Thymus (tissue), 11 donors: ENCODE measurements at regions not wholly inside any gene's neighbourhood (a gene's known extent, or its start where the extent isn't known, plus 50 kb on each side); places are given as distances from the start of the nearest gene placed in this dataset.

Experiments
- DNase-seq, 9 donors: peaks; one replicate each; pipeline ENCODE4 v3.0.0-alpha.2; 2013; ENCODE audit warnings: low spot score in 9 of 9, low read depth in 6 of 9, missing footprints in 1 of 9
- H3K27ac ChIP-seq, 2 donors: one replicate each; pipeline ENCODE4 v1.5.1; 2013; ENCODE audit warnings: control low read depth in 1 of 2, low read depth in 1 of 2, low read length in 1 of 2, mild to moderate bottlenecking in 1 of 2, moderate library complexity in 1 of 2
- H3K27me3 ChIP-seq, 2 donors: one replicate each; pipeline ENCODE4 v1.5.1; 2013; ENCODE audit warnings: low read length in 1 of 2; ENCODE audit not compliant: control insufficient read depth in 2 of 2, insufficient read depth in 1 of 2
- H3K36me3 ChIP-seq, 2 donors: one replicate each; pipeline ENCODE4 v1.5.1; 2013; ENCODE audit warnings: low read length in 1 of 2, mild to moderate bottlenecking in 1 of 2, moderate library complexity in 1 of 2; ENCODE audit not compliant: control insufficient read depth in 2 of 2, insufficient read depth in 2 of 2
- H3K4me1 ChIP-seq, 2 donors: one replicate each; pipeline ENCODE4 v1.5.1; 2013; ENCODE audit warnings: low read length in 2 of 2; ENCODE audit not compliant: control insufficient read depth in 2 of 2, insufficient read depth in 2 of 2
- H3K4me3 ChIP-seq, 2 donors: one replicate each; pipeline ENCODE4 v1.5.1; 2013; ENCODE audit warnings: low read length in 2 of 2, control low read depth in 1 of 2, mild to moderate bottlenecking in 1 of 2
- H3K9me3 ChIP-seq, 2 donors: one replicate each; pipeline ENCODE4 v1.5.1; 2013; ENCODE audit warnings: low read length in 1 of 2, mild to moderate bottlenecking in 1 of 2; ENCODE audit not compliant: control insufficient read depth in 2 of 2, insufficient read depth in 1 of 2
- WGBS: extraction: QIAGEN DNeasy Blood & Tissue Kit; methylation state at CpG from one replicate; pipeline ENCODE4 v1.1.7; 2013; 5-methylcytosine and 5-hydroxymethylcytosine counted together
- donor health status: healthy.

DNA sequence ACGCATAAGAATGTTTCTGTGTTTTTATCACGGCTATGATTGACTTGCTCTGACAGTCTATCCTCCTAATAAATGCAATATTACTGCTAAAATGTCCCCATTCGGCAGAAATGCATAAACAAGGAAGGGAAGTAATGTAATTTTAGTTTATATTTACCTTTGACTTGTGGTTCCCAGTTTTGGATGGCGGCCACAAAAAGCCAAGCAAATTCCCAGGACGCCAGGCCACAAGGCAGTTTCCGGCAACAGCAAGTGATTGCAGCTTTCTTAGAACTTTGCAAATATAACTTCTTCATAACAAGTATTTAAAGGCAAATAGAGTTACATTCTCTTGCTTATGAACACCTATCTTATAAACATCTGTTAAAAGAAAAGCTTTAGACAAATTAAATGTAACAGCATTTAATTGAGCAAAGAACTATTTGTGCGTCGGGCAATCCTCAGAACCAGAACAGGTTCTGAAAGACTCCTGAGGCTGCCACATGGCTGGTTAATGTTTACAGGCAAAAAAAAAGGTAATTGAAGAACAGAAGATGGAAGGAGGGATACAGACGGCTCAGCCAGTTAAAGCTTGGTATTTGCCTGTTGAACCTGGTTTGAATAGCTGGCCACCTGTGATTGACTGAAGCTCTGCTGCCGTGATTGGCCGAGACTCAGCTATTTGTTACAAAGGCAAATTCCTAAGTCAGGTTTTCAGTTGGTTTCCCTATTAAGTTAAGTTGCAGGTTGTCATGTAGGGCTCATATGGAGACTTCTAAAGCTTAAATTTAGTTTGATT, 80.8 kb downstream of the C21orf91 start:
- Histone ChIP-seq H3K27ac (no peak overlapping the region), H3K27me3 (no peaks in the 10 kb centered on the region), H3K4me3 (no peak overlapping the region), H3K36me3 (no peaks in the 10 kb centered on the region), H3K9me3 (no peaks in the 10 kb centered on the region), H3K4me1 (no peaks in the 10 kb centered on the region)
- 94% methylated on average over 11 of the region's 11 CpGs for WGBS
- DNase-seq, result no peak

DNA sequence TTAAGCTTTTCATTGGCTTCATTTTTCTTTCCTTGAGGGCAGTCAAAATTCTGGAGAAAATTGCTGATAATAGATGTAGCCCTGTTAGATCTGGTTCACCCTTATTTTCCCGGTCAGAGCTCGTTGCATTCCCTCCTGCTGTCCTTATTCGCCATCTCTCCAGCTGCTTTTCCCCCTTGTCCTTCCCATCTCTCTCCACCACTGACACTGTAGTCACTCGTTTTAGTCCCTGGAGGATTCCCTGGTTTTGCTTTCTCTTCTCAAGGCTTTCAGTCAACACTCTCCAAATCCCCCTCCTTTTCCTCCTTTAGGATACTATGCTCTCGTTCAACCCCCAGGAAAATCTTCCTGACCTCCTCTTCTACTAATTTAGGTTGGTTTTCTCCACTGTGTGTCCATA, 83.1 kb downstream of the C21orf91 start:
- Histone ChIP-seq H3K4me3 (no peak overlapping the region), H3K27ac (no peak overlapping the region), H3K4me1 (no peaks in the 10 kb centered on the region), H3K36me3 (no peaks in the 10 kb centered on the region), H3K9me3 (no peaks in the 10 kb centered on the region), H3K27me3 (no peaks in the 10 kb centered on the region)
- DNase-seq, result no peak
- 95% methylated on average over 5 of the region's 5 CpGs for WGBS

DNA sequence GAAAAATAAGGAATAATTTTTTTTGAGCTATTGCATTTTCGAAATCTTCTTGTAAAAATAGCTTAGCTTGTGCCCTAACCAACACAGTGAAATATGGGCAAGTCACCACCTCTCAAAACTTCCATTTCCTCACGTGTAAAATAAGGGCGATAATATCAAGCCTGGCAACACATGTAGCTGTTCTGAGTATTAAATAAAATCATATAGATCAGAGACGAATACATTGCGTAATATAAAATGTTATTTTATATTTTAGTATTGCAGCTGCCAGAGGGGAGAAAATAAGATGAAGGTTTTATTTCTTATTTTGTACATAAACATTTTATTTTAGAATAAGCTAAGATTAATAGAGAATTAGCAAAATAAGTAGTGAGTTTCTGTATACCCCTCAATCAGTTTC, 85.9 kb downstream of the C21orf91 start:
- no peak for DNase-seq
- WGBS, result 95% methylated on average over 5 of the region's 5 CpGs
- no peaks in the 10 kb centered on the region for H3K4me1 ChIP-seq
- no peaks in the 10 kb centered on the region for H3K9me3 ChIP-seq
- no peaks in the 10 kb centered on the region for H3K27me3 ChIP-seq
- no peak overlapping the region for H3K27ac ChIP-seq
- no peaks in the 10 kb centered on the region for H3K36me3 ChIP-seq
- H3K4me3 ChIP-seq, result no peak overlapping the region

DNA sequence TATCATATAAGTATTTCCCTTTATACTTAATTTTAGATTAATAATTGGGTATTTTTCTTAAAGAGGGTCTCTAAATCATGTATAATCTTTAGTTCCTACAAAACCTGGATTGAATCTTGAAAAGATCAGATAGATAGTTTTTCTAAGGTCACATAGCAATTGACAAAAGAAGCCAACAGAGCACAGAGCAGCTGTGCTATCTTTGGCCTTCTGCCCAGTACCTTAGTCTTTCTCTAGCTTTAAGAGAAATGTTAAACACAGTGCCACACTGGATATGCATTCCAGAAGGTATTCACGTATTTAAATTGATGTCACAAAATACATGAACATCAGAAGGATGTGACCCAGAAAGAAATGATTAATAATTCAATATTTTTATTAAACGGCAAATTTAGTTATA, 86.8 kb downstream of the C21orf91 start:
- Histone ChIP-seq H3K36me3 (no peaks in the 10 kb centered on the region), H3K27ac (no peak overlapping the region), H3K9me3 (no peaks in the 10 kb centered on the region), H3K27me3 (no peaks in the 10 kb centered on the region), H3K4me3 (no peak overlapping the region), H3K4me1 (no peaks in the 10 kb centered on the region)
- WGBS, result 92% methylated on average over 2 of the region's 2 CpGs
- DNase-seq, result peak in 1 of 9 donors; percentile 14

DNA sequence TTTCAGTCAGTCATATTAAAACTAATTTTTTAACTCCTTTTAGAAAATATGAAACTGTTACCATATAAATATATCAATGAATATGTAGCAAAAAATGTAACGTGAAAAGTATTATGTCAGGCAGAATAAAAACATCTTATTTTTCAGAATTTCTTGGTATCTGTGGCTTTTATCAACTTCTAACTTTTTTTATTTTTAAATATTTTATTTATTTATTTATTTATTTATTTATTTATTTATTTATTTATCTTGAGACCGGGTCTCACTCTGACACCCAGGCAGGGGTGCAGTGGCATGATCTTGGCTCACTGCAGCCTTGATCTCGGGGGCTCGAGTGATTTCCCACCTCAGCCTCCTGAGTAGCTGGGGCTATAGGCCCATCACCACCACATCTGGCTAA, 87.6 kb downstream of the C21orf91 start:
- Histone ChIP-seq H3K27me3 (no peaks in the 10 kb centered on the region), H3K36me3 (no peaks in the 10 kb centered on the region), H3K4me1 (no peaks in the 10 kb centered on the region), H3K9me3 (no peaks in the 10 kb centered on the region), H3K27ac (no peak overlapping the region), H3K4me3 (no peak overlapping the region)
- 95% methylated on average over 4 of the region's 4 CpGs for WGBS
- DNase-seq, result no peak

DNA sequence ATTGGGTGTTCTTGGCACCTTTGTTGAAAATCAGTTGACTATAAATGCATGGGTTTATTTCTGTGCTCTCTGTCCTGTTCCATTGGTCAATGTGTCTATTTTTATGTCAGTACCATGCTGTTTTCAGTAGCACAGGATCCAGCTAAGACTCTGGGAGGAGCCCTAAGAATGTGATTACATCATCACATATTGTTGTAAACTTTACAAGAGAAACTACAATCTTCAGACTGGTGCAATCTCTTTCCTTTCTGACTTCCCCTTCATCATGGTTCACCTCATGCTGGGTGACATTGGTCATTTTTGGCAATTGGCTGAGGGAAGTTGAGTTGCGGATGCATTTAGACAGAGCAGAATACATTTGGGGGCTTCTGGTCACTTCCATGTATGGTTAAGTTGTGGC, 88.4 kb downstream of the C21orf91 start:
- no peaks in the 10 kb centered on the region for H3K27me3 ChIP-seq
- no peak overlapping the region for H3K4me3 ChIP-seq
- H3K9me3 ChIP-seq, result no peaks in the 10 kb centered on the region
- H3K36me3 ChIP-seq, result no peaks in the 10 kb centered on the region
- H3K27ac ChIP-seq, result no peak overlapping the region
- H3K4me1 ChIP-seq, result no peaks in the 10 kb centered on the region
- no peak for DNase-seq
- WGBS, result 100% methylated on average over 1 of the region's 1 CpG

DNA sequence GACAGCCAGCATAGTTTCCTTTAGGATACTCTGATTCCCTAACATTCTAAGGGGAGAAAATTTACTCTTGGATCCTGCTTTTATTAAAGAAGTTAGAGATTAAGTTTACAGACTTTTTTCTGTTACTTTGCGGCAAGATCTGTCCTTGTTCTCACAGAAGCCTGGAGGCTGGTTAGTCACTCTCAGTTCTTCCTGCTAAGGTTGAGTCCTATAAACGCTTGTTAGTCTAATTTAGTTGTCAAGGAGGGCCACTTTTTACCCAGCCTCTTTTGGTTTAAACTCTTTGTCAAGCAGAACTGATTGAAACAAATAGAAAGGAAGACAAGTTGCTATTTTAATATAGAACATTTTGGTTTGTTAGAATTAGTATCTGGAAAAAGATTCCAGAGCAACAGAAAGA, 89.7 kb downstream of the C21orf91 start:
- Histone ChIP-seq H3K27me3 (no peaks in the 10 kb centered on the region), H3K4me3 (no peak overlapping the region), H3K27ac (no peak overlapping the region), H3K36me3 (no peaks in the 10 kb centered on the region), H3K9me3 (no peaks in the 10 kb centered on the region), H3K4me1 (no peaks in the 10 kb centered on the region)
- no peak for DNase-seq
- WGBS, result 97% methylated on average over 2 of the region's 2 CpGs

DNA sequence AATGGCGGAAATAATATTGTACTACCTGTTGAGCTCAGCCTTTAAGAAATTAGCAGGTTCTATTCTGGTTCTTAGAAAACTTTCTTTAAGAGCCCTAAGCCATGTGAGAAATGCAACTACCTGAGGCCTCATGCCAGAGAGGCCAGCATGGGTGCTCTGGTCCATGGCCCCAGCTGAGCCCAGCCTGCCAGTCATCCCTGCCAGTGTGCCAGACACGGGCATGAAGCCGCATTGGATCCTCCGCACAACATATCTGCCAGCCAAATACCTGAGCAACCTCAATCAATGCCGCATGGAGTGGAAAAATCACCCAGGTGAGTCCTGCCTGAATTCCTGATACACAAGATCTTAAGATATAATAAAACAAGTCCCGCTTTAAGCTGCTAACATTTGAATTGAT, 91.8 kb downstream of the C21orf91 start:
- DNase-seq, result no peak
- no peaks in the 10 kb centered on the region for H3K9me3 ChIP-seq
- no peaks in the 10 kb centered on the region for H3K4me1 ChIP-seq
- H3K36me3 ChIP-seq, result no peaks in the 10 kb centered on the region
- 63% methylated on average over 6 of the region's 6 CpGs for WGBS
- H3K27me3 ChIP-seq, result no peaks in the 10 kb centered on the region
- no peak overlapping the region for H3K27ac ChIP-seq
- H3K4me3 ChIP-seq, result no peak overlapping the region

DNA sequence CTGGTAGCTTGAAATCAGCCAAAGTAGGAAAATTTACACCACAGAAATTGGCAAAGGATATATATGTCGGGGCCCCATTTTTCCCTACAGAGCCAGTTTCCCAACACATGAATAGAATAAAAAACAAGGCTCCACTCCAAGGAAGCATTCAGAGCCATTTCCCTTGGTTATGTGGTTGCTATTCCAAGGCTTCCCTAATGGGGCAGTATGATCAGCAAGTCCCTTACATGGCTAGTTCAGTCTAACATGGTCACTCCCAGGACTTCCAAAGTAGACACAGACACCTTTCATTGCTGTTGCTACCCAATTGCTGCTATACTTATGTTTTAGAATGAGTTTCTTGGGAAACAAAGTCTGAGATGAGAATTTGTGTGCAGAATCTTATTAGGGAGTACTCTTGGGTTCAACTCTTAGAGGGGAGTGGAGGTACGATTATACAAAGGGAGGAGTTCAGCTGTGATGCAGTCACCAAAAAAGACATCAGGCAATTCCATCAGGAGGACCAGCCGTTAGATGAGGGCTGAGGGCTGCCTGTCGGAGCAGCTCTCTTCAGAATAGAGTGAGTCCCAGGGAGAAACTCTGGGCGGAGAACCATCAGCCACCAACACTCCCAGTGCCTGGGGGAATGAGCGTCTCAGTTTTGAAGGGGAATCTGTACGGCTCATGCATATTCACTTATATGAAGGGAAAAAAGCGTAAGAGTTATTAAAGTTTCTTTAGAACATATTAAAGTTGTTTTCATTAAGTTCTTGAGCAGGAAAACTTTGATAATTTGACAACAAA, 92.9 kb downstream of the C21orf91 start:
- DNase-seq, result no peak
- WGBS, result 96% methylated on average over 8 of the region's 8 CpGs
- Histone ChIP-seq H3K9me3 (no peaks in the 10 kb centered on the region), H3K36me3 (no peaks in the 10 kb centered on the region), H3K27ac (no peak overlapping the region), H3K27me3 (no peaks in the 10 kb centered on the region), H3K4me3 (no peak overlapping the region), H3K4me1 (no peaks in the 10 kb centered on the region)
